ENCODE measurements at regions not wholly inside any gene's neighbourhood (a gene's known extent, or its start where the extent isn't known, plus 50 kb on each side); places are given as distances from the start of the nearest gene placed in this dataset.

GRCh38 chr4:184899261-184900134 is 73.7 kb upstream of the ACSL1 start (continued):
- TF ChIP-seq CREB3L1 (IDR thresholded peaks at IDR 0.05; ENCODE audit: borderline replicate concordance, low read depth) (no peak), ZBTB1 (CRISPR knock-in tag; IDR thresholded peaks at IDR 0.05; ENCODE audit: borderline replicate concordance, low read depth) (no peak)

- H3K27me3 ChIP-seq (ENCODE audit: control insufficient read depth in 2 of 2, insufficient read depth in 2 of 2, low read length in 2 of 2) = peaks cover 0 to 38% of the 10 kb centered on the region in 2 experiments; a peak in 4 of 5 replicates
- no peaks in the 10 kb centered on the region for H3K9me1 ChIP-seq (ENCODE audit: control insufficient read depth, insufficient read depth, low read length)
- ATAC-seq (no peak), FAIRE-seq (no peak), DNase-seq (ENCODE audit: extremely low read depth in 1 of 4, low spot score in 3 of 4) (no peak)
- no peaks in the 10 kb centered on the region for H3K36me3 ChIP-seq (ENCODE audit: control insufficient read depth, insufficient read depth, low read length)
- ChIA-PET POLR2A (interaction anchor here (1.0 kb wide), 1 partner anchor 196 kb away, joined by 3 read pairs; no protein-coding TSS in a partner anchor), CTCF (ENCODE audit: low intra/inter-chr PET ratio) (interaction anchor here (0.6 kb wide), 1 partner anchor 168 kb away, joined by 3 read pairs; no protein-coding TSS in a partner anchor)
- H3K27ac ChIP-seq (ENCODE audit: extremely low read depth, low read depth, low read length) = no peak overlapping the region
- BruUV-seq (replicated peaks) = no TSS peak
- no peaks in the 10 kb centered on the region; a peak in 1 of 5 replicates for H3K4me1 ChIP-seq (replicated peaks in 1 of 2; ENCODE audit: control insufficient read depth in 2 of 2, insufficient read depth in 2 of 2, low read length in 2 of 2)
- H3K4me2 ChIP-seq (ENCODE audit: insufficient read depth, low read length) = no peak overlapping the region
- no peak overlapping the region for H3K4me3 ChIP-seq
- intact Hi-C loops (cut with micrococcal nuclease) = loop anchor here (10.0 kb wide), 1 partner anchor 75 kb away; the partner anchor contains the start of gene ACSL1
- H4K20me1 ChIP-seq (replicated peaks; ENCODE audit: control insufficient read depth, insufficient read depth, low read length) = no peaks in the 10 kb centered on the region
- in situ Hi-C loops (cut with MboI) = no loop called here
- no peak overlapping the region for H2AFZ ChIP-seq (ENCODE audit: low read depth, low read length)
- 15% methylated on average over 6 of the region's 6 CpGs for WGBS (ENCODE audit: insufficient coverage, low coverage, missing lambda C conversion rate)
- no peak overlapping the region for H3K9ac ChIP-seq (ENCODE audit: insufficient read depth in 1 of 2, low read depth in 2 of 2, low read length in 2 of 2)
- no peaks in the 10 kb centered on the region for H3K79me2 ChIP-seq (ENCODE audit: control insufficient read depth, insufficient read depth, low read length)
- no peaks in the 10 kb centered on the region for H3K9me3 ChIP-seq (replicated peaks; ENCODE audit: control insufficient read depth, insufficient read depth, low read depth, low read length)
- TF ChIP-seq ZBTB9 (CRISPR knock-in tag; IDR thresholded peaks at IDR 0.05) (no peak), ZNF280B (CRISPR knock-in tag; IDR thresholded peaks at IDR 0.05) (no peak), NCOA6 (IDR thresholded peaks at IDR 0.05) (no peak), BCOR (IDR thresholded peaks at IDR 0.05) (no peak), KAT7 (CRISPR knock-in tag; IDR thresholded peaks at IDR 0.05; ENCODE audit: borderline replicate concordance) (no peak), USF2 (CRISPR knock-in tag; IDR thresholded peaks at IDR 0.05) (no peak), SMAD1 (IDR thresholded peaks at IDR 0.05; ENCODE audit: low read depth, low read length, partially characterized antibody) (no peak), CGGBP1 (CRISPR knock-in tag; IDR thresholded peaks at IDR 0.05) (no peak), VEZF1 (CRISPR knock-in tag; IDR thresholded peaks at IDR 0.05) (no peak), SIX5 (IDR thresholded peaks at IDR 0.05; ENCODE audit: borderline replicate concordance in 1 of 2, insufficient read depth in 1 of 2, low read depth in 1 of 2, low read length in 2 of 2) (no peak)
These were observed 74.4 kb upstream of the ACSL1 start for GRCh38 chr4:184900184-184900583.

Measured in K562 (cell line).